Endothelial cell of umbilical vein (primary cell): ENCODE measurements at regions not wholly inside any gene's neighbourhood (a gene's known extent, or its start where the extent isn't known, plus 50 kb on each side); places are given as distances from the start of the nearest gene placed in this dataset.

Source experiments
- EZH2 ChIP-seq: IDR thresholded peaks from 2 replicates; pipeline ENCODE4 v1.6.1; 2012; ENCODE audit warnings: borderline replicate concordance, low read depth, mild to moderate bottlenecking, moderate library complexity, low read length, inconsistent platforms; ENCODE audit not compliant: severe bottlenecking
- GATA2 ChIP-seq: IDR thresholded peaks from 2 replicates; pipeline ENCODE4 v1.7.0; 2011; ENCODE audit warnings: low read depth, mild to moderate bottlenecking, moderate library complexity, mixed read lengths, low read length; ENCODE audit not compliant: insufficient read length, insufficient read depth
- POLR2A ChIP-seq: IDR thresholded peaks from 2 replicates; pipeline ENCODE4 v1.6.1; 2012; ENCODE audit warnings: low read depth, mild to moderate bottlenecking, control low read depth, low read length
- POLR2AphosphoS5 ChIP-seq: IDR thresholded peaks from 2 replicates; pipeline ENCODE4 v1.6.1; 2012; ENCODE audit warnings: low read depth, mild to moderate bottlenecking, control low read depth, low read length, moderate library complexity; ENCODE audit not compliant: insufficient read depth
- TF ChIP-seq, protein P1 (sequence below), 2 donors: IDR thresholded peaks; 1 replicate in 1 of 2; 2 replicates in 1 of 2; pipeline ENCODE4 v1.5.1; 2011; ENCODE audit warnings: low read length in 2 of 2, mild to moderate bottlenecking in 2 of 2, moderate library complexity in 2 of 2, control low read depth in 1 of 2, inconsistent platforms in 1 of 2, low read depth in 1 of 2; ENCODE audit not compliant: insufficient read depth in 1 of 2; ENCODE audit errors: extremely low read depth in 1 of 2

DNA sequence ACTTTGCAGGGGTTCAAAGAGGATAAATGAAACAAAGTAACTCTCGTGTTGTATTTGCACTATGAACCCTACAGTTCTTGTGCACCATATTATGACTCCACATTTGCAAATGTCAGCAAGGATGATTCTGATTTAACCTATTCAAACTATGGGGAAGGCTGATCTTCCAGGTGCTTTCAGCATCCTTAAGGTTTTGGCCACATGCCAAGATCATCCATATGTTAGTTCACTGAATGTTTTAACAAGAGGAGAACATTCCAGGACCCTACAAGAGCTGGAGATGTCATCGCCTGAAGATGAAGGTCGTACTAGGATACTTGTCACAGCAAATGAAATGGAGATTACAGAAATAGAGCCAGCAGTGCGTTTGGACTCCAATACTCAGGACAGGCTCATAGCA lies 114.2 kb downstream of the DHRS2 start:
- TF ChIP-seq, protein P1, sequence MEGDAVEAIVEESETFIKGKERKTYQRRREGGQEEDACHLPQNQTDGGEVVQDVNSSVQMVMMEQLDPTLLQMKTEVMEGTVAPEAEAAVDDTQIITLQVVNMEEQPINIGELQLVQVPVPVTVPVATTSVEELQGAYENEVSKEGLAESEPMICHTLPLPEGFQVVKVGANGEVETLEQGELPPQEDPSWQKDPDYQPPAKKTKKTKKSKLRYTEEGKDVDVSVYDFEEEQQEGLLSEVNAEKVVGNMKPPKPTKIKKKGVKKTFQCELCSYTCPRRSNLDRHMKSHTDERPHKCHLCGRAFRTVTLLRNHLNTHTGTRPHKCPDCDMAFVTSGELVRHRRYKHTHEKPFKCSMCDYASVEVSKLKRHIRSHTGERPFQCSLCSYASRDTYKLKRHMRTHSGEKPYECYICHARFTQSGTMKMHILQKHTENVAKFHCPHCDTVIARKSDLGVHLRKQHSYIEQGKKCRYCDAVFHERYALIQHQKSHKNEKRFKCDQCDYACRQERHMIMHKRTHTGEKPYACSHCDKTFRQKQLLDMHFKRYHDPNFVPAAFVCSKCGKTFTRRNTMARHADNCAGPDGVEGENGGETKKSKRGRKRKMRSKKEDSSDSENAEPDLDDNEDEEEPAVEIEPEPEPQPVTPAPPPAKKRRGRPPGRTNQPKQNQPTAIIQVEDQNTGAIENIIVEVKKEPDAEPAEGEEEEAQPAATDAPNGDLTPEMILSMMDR (IDR thresholded peaks at IDR 0.05; ENCODE audit: extremely low read depth in 1 of 2, insufficient read depth in 1 of 2, low read depth in 1 of 2, low read length in 2 of 2): no peak
- no peak for TF ChIP-seq POLR2A
- TF ChIP-seq POLR2AphosphoS5: no peak
- no peak for TF ChIP-seq EZH2
- TF ChIP-seq GATA2: no peak
